CD8-positive, alpha-beta memory T cell (primary cell): ENCODE measurements at regions not wholly inside any gene's neighbourhood (a gene's known extent, or its start where the extent isn't known, plus 50 kb on each side); places are given as distances from the start of the nearest gene placed in this dataset.
A peak's percentile ranks its signal among the peaks of the same experiment; 100 is the strongest.

ENCODE experiments used
- CTCF ChIA-PET: fragments of 350-600 bp; sonication (Branson Sonifier 250); formaldehyde crosslinking; loops from one replicate; lab custom pipeline; 2021; ENCODE audit warnings: antibody characterized with exemption; lab: Charles Lee
- POLR2A ChIA-PET: fragments of 350-600 bp; sonication (Branson Sonifier 250); formaldehyde crosslinking; loops from one replicate; lab custom pipeline; 2021; ENCODE audit warnings: antibody characterized with exemption; lab: Charles Lee
- DNase-seq, 5 donors: peaks; one replicate each; pipeline versions ENCODE4 v3.0.0 to v3.0.0-alpha.2; 2020 to 2022; ENCODE audit warnings: mixed read lengths in 1 of 5
- H3K27ac ChIP-seq: one replicate; pipeline ENCODE4 v1.7.0; 2013; ENCODE audit warnings: low read depth, mild to moderate bottlenecking, low read length, moderate library complexity
- H3K27me3 ChIP-seq: 2 replicates; pipeline ENCODE4 v1.7.0; 2013; ENCODE audit warnings: low read length, mild to moderate bottlenecking; ENCODE audit not compliant: insufficient read depth, poor library complexity, severe bottlenecking
- H3K36me3 ChIP-seq: 2 replicates; pipeline ENCODE4 v1.7.0; 2013; ENCODE audit warnings: mild to moderate bottlenecking, low read length, moderate library complexity; ENCODE audit not compliant: insufficient read depth
- H3K4me1 ChIP-seq: 2 replicates; pipeline ENCODE4 v1.7.0; 2013; ENCODE audit warnings: mild to moderate bottlenecking, low read length, moderate library complexity; ENCODE audit not compliant: insufficient read depth
- H3K4me3 ChIP-seq: 2 replicates; pipeline ENCODE4 v1.7.0; 2013; ENCODE audit warnings: mild to moderate bottlenecking, low read length
- H3K9me3 ChIP-seq: 2 replicates; pipeline ENCODE4 v1.7.0; 2013; ENCODE audit warnings: mild to moderate bottlenecking, low read length
- H3K27ac Mint-ChIP-seq, 8 donors: one replicate each; pipeline ENCODE4 v1.8.0; 2020 to 2021; ENCODE audit warnings: mixed read lengths in 8 of 8, mild to moderate bottlenecking in 6 of 8, inconsistent platforms in 3 of 8, moderate library complexity in 3 of 8
- H3K27me3 Mint-ChIP-seq, 2 donors: one replicate each; pipeline ENCODE4 v1.8.0; 2020 to 2021; ENCODE audit warnings: mixed read lengths in 2 of 2, mild to moderate bottlenecking in 1 of 2, moderate library complexity in 1 of 2
- H3K36me3 Mint-ChIP-seq, 3 donors: one replicate each; pipeline ENCODE4 v1.8.0; 2020 to 2021; ENCODE audit warnings: mixed read lengths in 3 of 3, inconsistent platforms in 1 of 3, mild to moderate bottlenecking in 1 of 3
- H3K4me1 Mint-ChIP-seq, 3 donors: one replicate each; pipeline ENCODE4 v1.8.0; 2020 to 2021; ENCODE audit warnings: mixed read lengths in 3 of 3, inconsistent platforms in 1 of 3, mild to moderate bottlenecking in 1 of 3
- H3K4me3 Mint-ChIP-seq, 7 donors: one replicate each; pipeline ENCODE4 v1.8.0; 2020 to 2021; ENCODE audit warnings: mixed read lengths in 7 of 7, mild to moderate bottlenecking in 6 of 7, moderate library complexity in 4 of 7, inconsistent platforms in 2 of 7
- H3K9me3 Mint-ChIP-seq, 5 donors: one replicate each; pipeline ENCODE4 v1.8.0; 2020 to 2022; ENCODE audit warnings: mixed read lengths in 5 of 5, mild to moderate bottlenecking in 3 of 5, moderate library complexity in 2 of 5, inconsistent platforms in 1 of 5

DNA sequence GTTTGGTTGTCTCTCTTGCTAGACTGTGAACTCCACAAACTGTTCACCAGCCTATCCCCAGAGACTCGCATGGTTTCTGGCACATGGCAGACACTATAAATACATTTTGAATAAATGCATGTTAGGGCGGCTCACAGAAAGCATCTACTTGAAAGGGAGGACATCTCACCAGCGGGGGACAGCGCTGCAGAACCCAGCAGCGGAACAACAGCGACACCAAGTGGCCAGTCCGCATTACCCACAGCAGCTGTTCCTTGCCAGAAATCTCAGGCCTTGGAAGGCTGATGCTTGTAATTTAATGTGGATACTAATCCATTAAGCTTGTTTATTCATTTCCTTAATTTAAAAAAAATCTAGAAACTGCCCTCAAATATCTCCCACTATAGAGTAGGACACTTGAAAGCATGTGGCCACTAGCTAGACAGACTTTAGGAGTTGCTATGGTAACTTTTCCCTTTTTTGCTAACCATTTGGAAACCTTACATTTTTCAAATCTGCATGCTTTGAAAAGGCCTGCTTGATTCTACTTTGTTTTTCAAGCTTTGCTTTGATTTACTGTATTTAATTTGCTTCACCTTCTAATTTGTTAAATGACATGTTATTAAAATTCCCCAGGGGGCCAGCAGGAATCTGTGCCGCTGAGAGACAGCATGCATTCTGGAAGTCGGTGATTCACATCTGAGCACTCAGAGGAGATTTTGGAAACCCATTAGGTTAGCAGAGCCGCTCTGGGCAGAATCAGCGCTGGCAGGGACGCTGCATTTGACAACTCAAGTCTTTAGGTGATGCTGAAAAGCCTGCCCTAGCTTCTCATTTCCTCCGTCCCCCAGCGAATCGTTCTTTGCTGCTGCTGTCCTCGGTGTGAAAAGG lies 63.5 kb upstream of the SSX2IP start:
- ChIA-PET CTCF (interaction anchor here (0.6 to 2.3 kb wide), 25 partner anchors 9 to 822 kb away, joined by 3 to 14 read pairs (median 3); partner anchors contain the start of gene PRKACB), POLR2A (no interaction called here)
- H3K36me3 ChIP-seq = no peaks in the 10 kb centered on the region

DNA sequence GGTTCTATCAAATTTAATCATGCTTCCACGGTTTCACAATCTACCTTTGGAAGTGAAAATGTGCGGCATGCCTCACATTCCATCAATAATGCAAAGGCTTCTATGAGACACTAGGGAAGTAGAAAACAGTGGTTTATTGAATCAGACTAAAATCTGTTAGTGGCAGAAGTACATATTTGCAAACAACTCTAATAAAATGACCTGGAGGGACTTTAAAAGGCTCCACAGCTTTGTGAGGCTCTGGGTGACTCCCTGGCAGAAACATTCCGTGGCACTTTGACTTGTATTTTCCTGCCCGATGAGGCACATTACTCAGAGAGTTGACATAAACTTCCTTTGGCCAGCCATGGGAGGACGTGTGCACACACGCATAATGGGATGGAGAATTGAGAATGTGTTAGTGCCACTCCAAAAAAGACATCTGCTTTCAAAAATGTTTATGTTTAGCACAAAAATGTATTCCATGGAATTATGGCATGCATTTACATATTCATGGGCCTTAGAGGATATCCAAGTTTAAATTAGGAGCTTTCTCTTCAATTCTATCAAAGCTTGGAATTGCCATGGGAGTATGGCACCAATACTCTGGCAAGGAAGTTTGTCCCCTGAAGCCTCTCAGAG lies 60.0 kb upstream of the SSX2IP start:
- POLR2A ChIA-PET = no interaction called here
- CTCF ChIA-PET = interaction anchor here (1.1 to 1.6 kb wide), 2 partner anchors 21 to 308 kb away, joined by 3 to 7 read pairs; no protein-coding TSS in a partner anchor
- Mint-ChIP-seq H3K4me3 (no peak overlapping the region), H3K4me1 (peaks cover 0 to 6% (median 4%) of the 10 kb centered on the region in 3 donors), H3K36me3 (no peaks in the 10 kb centered on the region), H3K9me3 (no peaks in the 10 kb centered on the region), H3K27ac (no peak overlapping the region), H3K27me3 (peaks cover 10 to 39% of the 10 kb centered on the region in 2 donors)
- Histone ChIP-seq H3K9me3 (no peaks in the 10 kb centered on the region), H3K36me3 (no peaks in the 10 kb centered on the region), H3K4me1 (no peaks in the 10 kb centered on the region), H3K27me3 (no peaks in the 10 kb centered on the region), H3K27ac (no peak overlapping the region), H3K4me3 (no peak overlapping the region)
- no peak for DNase-seq

More for the DNA sequence above, 63.5 kb upstream of the SSX2IP start:
- Mint-ChIP-seq H3K4me1 (peaks cover 0 to 8% (median 4%) of the 10 kb centered on the region in 3 donors), H3K27ac (no peak overlapping the region), H3K9me3 (no peaks in the 10 kb centered on the region), H3K4me3 (no peak overlapping the region), H3K36me3 (no peaks in the 10 kb centered on the region), H3K27me3 (peaks cover 12 to 35% of the 10 kb centered on the region in 2 donors)
- DNase-seq = peak; percentile 50 to 73 (median 52)
- no peak overlapping the region for H3K4me3 ChIP-seq
- peaks cover 3% of the 10 kb centered on the region for H3K27me3 ChIP-seq
- no peaks in the 10 kb centered on the region for H3K9me3 ChIP-seq
- H3K4me1 ChIP-seq = no peaks in the 10 kb centered on the region
- H3K27ac ChIP-seq = no peak overlapping the region

DNA sequence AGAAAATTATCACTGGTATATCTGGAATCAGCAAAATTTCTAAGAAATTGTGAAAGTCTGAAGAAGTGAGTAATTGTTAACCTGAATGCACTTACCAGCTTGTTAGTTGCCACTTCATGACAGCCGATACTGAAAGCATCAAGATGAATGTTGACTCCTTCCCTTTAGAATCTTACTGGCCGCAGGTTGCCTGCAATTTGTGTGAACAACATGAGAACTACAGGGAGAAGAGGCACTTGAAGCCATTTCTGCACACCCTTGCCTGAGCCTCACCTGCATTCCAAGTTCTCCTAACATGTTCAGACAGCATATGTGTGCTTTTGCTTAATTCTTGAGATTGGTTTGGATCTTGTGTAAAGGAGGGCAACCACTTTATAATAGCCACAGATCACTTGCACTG lies 59.2 kb upstream of the SSX2IP start:
- ChIA-PET POLR2A (no interaction called here), CTCF (no interaction called here)
- no peak overlapping the region for H3K4me3 Mint-ChIP-seq
- H3K27me3 Mint-ChIP-seq = peaks cover 10 to 39% of the 10 kb centered on the region in 2 donors
- Histone ChIP-seq H3K9me3 (no peaks in the 10 kb centered on the region), H3K27me3 (no peaks in the 10 kb centered on the region), H3K4me1 (no peaks in the 10 kb centered on the region), H3K27ac (no peak overlapping the region), H3K4me3 (no peak overlapping the region), H3K36me3 (no peaks in the 10 kb centered on the region)
- H3K36me3 Mint-ChIP-seq = no peaks in the 10 kb centered on the region
- H3K27ac Mint-ChIP-seq = no peak overlapping the region
- peaks cover 0 to 6% (median 4%) of the 10 kb centered on the region in 3 donors for H3K4me1 Mint-ChIP-seq
- no peaks in the 10 kb centered on the region for H3K9me3 Mint-ChIP-seq
- DNase-seq = no peak

DNA sequence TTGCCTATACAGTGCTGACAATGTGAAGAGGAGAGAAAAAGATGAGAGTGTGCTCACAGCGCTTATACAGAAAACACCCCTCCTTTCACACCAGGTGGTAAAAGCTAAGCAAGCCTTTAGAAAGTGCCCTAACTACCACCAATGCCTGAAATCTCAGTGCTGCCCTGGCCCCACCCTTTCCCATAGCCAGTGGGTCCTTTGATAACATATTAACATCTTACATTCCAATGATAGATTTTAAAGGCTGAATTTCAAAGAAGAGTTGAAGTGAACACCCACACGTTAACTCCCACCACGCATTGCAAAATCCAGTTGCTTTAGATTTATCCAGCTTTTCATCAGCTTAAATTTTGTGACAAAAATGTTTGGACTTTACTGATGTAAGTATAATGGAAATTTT lies 58.1 kb upstream of the SSX2IP start:
- Mint-ChIP-seq H3K27ac (no peak overlapping the region), H3K36me3 (no peaks in the 10 kb centered on the region), H3K4me1 (peaks cover 0 to 4% (median 2%) of the 10 kb centered on the region in 3 donors), H3K9me3 (no peaks in the 10 kb centered on the region), H3K4me3 (no peak overlapping the region), H3K27me3 (peaks cover 11 to 37% of the 10 kb centered on the region in 2 donors)
- POLR2A ChIA-PET = no interaction called here
- Histone ChIP-seq H3K27me3 (no peaks in the 10 kb centered on the region), H3K27ac (no peak overlapping the region), H3K4me1 (no peaks in the 10 kb centered on the region), H3K36me3 (no peaks in the 10 kb centered on the region), H3K9me3 (no peaks in the 10 kb centered on the region), H3K4me3 (no peak overlapping the region)
- DNase-seq = no peak
- CTCF ChIA-PET = interaction anchor here (1.9 kb wide), 1 partner anchor 24 kb away, joined by 6 read pairs; no protein-coding TSS in a partner anchor

DNA sequence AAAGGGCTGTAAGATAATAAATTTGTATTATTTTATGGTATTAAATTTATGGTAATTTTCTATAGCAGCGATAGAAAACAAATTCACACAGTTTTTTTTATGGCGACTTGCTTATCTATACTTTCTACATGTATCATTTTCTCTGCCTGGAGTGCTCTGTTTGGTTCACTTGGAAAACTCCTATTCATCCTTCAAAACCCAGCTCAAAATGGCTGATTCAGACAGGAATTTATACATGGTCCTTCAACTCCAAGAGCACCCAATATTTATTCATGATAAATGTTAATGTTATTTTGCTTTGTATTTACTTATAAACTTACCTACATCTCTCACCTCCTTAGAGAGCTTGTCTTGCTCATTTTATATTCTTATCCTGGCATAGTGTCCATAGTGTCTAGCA lies 55.6 kb upstream of the SSX2IP start:
- Mint-ChIP-seq H3K9me3 (no peaks in the 10 kb centered on the region), H3K36me3 (no peaks in the 10 kb centered on the region), H3K27ac (no peak overlapping the region), H3K27me3 (peaks cover 5 to 22% of the 10 kb centered on the region in 2 donors), H3K4me3 (no peak overlapping the region), H3K4me1 (peaks cover 0 to 3% (median 0%) of the 10 kb centered on the region in 3 donors)
- ChIA-PET CTCF (interaction anchor here (1.2 kb wide), 1 partner anchor 13 kb away, joined by 3 read pairs; no protein-coding TSS in a partner anchor), POLR2A (no interaction called here)
- no peak overlapping the region for H3K27ac ChIP-seq
- DNase-seq = no peak
- H3K4me3 ChIP-seq = no peak overlapping the region
- no peaks in the 10 kb centered on the region for H3K9me3 ChIP-seq
- H3K4me1 ChIP-seq = no peaks in the 10 kb centered on the region
- H3K36me3 ChIP-seq = no peaks in the 10 kb centered on the region
- no peaks in the 10 kb centered on the region for H3K27me3 ChIP-seq

DNA sequence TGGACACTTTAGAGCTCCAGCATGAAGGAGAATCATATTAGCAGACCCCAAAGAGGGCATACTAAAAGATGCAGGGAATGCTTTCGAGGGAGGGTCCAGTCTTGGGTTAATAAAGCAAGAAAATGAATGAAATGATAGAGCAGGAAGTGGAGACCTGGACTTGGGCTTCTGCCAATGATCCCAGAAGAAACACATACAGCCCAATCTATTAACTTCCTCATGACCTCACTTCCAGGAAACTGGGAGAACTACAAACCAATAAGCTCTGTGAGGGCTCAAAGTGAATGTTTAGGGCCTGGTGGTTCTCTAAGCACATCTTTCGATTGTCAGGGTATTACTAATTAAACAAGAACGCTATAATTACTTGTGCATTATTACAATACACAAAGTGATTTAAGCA lies 53.6 kb upstream of the SSX2IP start:
- peaks cover 5% of the 10 kb centered on the region in 2 donors for H3K27me3 Mint-ChIP-seq
- CTCF ChIA-PET = no interaction called here
- no peaks in the 10 kb centered on the region for H3K36me3 ChIP-seq
- no peak overlapping the region for H3K4me3 ChIP-seq
- no peaks in the 10 kb centered on the region for H3K36me3 Mint-ChIP-seq
- H3K9me3 Mint-ChIP-seq = no peaks in the 10 kb centered on the region
- no peak overlapping the region for H3K27ac Mint-ChIP-seq
- no peak overlapping the region for H3K27ac ChIP-seq
- H3K27me3 ChIP-seq = no peaks in the 10 kb centered on the region
- no peak for DNase-seq
- H3K9me3 ChIP-seq = no peaks in the 10 kb centered on the region
- POLR2A ChIA-PET = no interaction called here
- H3K4me3 Mint-ChIP-seq = no peak overlapping the region
- H3K4me1 Mint-ChIP-seq = no peaks in the 10 kb centered on the region
- no peaks in the 10 kb centered on the region for H3K4me1 ChIP-seq

DNA sequence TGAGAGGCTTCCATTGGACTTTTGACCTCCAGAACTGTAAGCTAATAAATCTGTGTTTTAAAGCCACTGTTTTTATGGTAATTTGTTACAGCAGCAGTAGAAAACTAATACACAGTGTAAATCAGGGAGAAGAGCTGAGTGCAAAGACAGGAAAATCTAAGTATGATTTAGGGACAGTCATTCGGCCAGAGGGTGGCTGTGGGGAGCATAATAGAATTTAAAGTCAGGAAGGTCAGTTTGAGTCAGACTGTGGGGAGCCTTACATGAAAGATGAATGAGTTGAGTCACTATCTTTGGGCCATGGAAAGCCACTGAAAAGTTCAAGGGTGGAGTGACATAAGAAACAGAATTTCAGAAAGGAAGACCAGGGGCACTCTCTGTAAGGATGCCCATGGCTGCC lies 52.4 kb upstream of the SSX2IP start:
- Mint-ChIP-seq H3K4me1 (no peaks in the 10 kb centered on the region), H3K36me3 (no peaks in the 10 kb centered on the region), H3K27me3 (peaks cover 4 to 5% of the 10 kb centered on the region in 2 donors), H3K4me3 (no peak overlapping the region), H3K27ac (no peak overlapping the region), H3K9me3 (no peaks in the 10 kb centered on the region)
- ChIA-PET CTCF (no interaction called here), POLR2A (no interaction called here)
- no peak overlapping the region for H3K27ac ChIP-seq
- DNase-seq = no peak
- no peaks in the 10 kb centered on the region for H3K9me3 ChIP-seq
- no peaks in the 10 kb centered on the region for H3K36me3 ChIP-seq
- no peaks in the 10 kb centered on the region for H3K27me3 ChIP-seq
- H3K4me3 ChIP-seq = no peak overlapping the region
- no peaks in the 10 kb centered on the region for H3K4me1 ChIP-seq
